IMR-90 (cell line): ENCODE measurements at regions not wholly inside any gene's neighbourhood (a gene's known extent, or its start where the extent isn't known, plus 50 kb on each side); places are given as distances from the start of the nearest gene placed in this dataset.

Experiments used
- BHLHE40 ChIP-seq: fragments of 150-350 bp; IDR thresholded peaks from 2 replicates; pipeline ENCODE4 v1.6.1; 2016; ENCODE audit warnings: mild to moderate bottlenecking, low read depth, low read length
- CEBPB ChIP-seq: IDR thresholded peaks from 2 replicates; pipeline ENCODE4 v1.6.1; 2012; ENCODE audit warnings: low read depth, low read length, improper control_type of control experiment
- CHD1 ChIP-seq: IDR thresholded peaks from 2 replicates; pipeline ENCODE4 v1.6.1; 2012; ENCODE audit warnings: low read depth, low read length, improper control_type of control experiment
- CTCF ChIP-seq: conservative IDR thresholded peaks from 2 replicates; pipeline ENCODE4 v1.5.1; 2012; ENCODE audit warnings: mild to moderate bottlenecking, low read depth, low read length, improper control_type of control experiment
- ELK1 ChIP-seq: fragments of 150-350 bp; IDR thresholded peaks from 2 replicates; pipeline ENCODE4 v1.6.1; 2016; ENCODE audit warnings: low read depth, mild to moderate bottlenecking, low read length, moderate library complexity, borderline replicate concordance
- MXI1 ChIP-seq: IDR thresholded peaks from 2 replicates; pipeline ENCODE4 v1.6.1; 2012; ENCODE audit warnings: low read depth, mild to moderate bottlenecking, low read length, moderate library complexity, borderline replicate concordance
- POLR2A ChIP-seq: IDR thresholded peaks from 2 replicates; pipeline ENCODE4 v1.6.1; 2012; ENCODE audit warnings: mild to moderate bottlenecking, low read depth, low read length
- RAD21 ChIP-seq: IDR thresholded peaks from 2 replicates; pipeline ENCODE4 v1.6.1; 2012; ENCODE audit warnings: low read length, improper control_type of control experiment
- RFX5 ChIP-seq: IDR thresholded peaks from 2 replicates; pipeline ENCODE4 v1.8.0; 2012; ENCODE audit warnings: low read depth, mild to moderate bottlenecking, low read length, moderate library complexity

GRCh38 chr13:111860231-111860552, 206.8 kb upstream of the SOX1 start:
- no peak for TF ChIP-seq CTCF
- TF ChIP-seq RAD21, result no peak
- TF ChIP-seq CHD1, result no peak
- TF ChIP-seq POLR2A, result no peak
- TF ChIP-seq BHLHE40, result no peak
- no peak for TF ChIP-seq ELK1
- no peak for TF ChIP-seq MXI1
- TF ChIP-seq CEBPB, result no peak
- no peak for TF ChIP-seq RFX5
